IMR-90 (cell line): ENCODE measurements at regions not wholly inside any gene's neighbourhood (a gene's known extent, or its start where the extent isn't known, plus 50 kb on each side); places are given as distances from the start of the nearest gene placed in this dataset.

Source experiments
- ATAC-seq: fragments of 200-7000 bp; cut with Tn5 transposase; 2 replicates; pipeline ENCODE4 v1.9.1; 2020; ENCODE audit warnings: low read depth, mild to moderate bottlenecking, moderate library complexity
- BruUV-seq: library from RNA; stranded (reverse); fragments of 400-500 nt; replicated peaks from 2 replicates; lab custom pipeline; 2021; lab: Mats Ljungman, UMichigan
- CTCF ChIA-PET: fragments of 300-600 bp; formaldehyde crosslinking; extraction: SDS; loops from one replicate; lab custom pipeline; 2021; ENCODE audit warnings: antibody characterized with exemption; lab: Yijun Ruan, JAX
- POLR2A ChIA-PET: fragments of 300-600 bp; sonication (Branson Sonifier 250); formaldehyde crosslinking; loops from one replicate; lab custom pipeline; 2022; ENCODE audit warnings: antibody characterized with exemption; ENCODE audit not compliant: unreplicated experiment; lab: Charles Lee
- DNase-seq: peaks from one replicate; pipeline ENCODE4 v3.0.0; 2013
- H2AFZ ChIP-seq: replicated peaks from 2 replicates; pipeline ENCODE3; 2013; ENCODE audit warnings: low read length, mild to moderate bottlenecking; ENCODE audit not compliant: poor library complexity
- H2AK5ac ChIP-seq: 2 replicates; pipeline ENCODE4 v1.6.1; 2013; ENCODE audit warnings: low read depth, low read length, inconsistent platforms
- H2AK9ac ChIP-seq: replicated peaks from 2 replicates; pipeline ENCODE3; 2013; ENCODE audit warnings: mild to moderate bottlenecking, low read depth, low read length, moderate library complexity; ENCODE audit not compliant: poor library complexity
- H2BK120ac ChIP-seq: 2 replicates; pipeline ENCODE4 v1.6.1; 2013; ENCODE audit warnings: low read depth, low read length, inconsistent platforms
- H2BK15ac ChIP-seq: 3 replicates; pipeline ENCODE4 v1.6.1; 2013; ENCODE audit warnings: low read depth, low read length, inconsistent platforms
- H2BK20ac ChIP-seq: 2 replicates; pipeline ENCODE4 v1.6.1; 2013; ENCODE audit warnings: low read depth, mild to moderate bottlenecking, inconsistent platforms, low read length, moderate library complexity
- H2BK5ac ChIP-seq: 2 replicates; pipeline ENCODE4 v1.6.1; 2013; ENCODE audit warnings: mild to moderate bottlenecking, low read depth, low read length, inconsistent platforms; ENCODE audit not compliant: poor library complexity, severe bottlenecking
- H3K14ac ChIP-seq: replicated peaks from 2 replicates; pipeline ENCODE4 v1.6.1; 2013; ENCODE audit warnings: low read depth, low read length, inconsistent platforms
- H3K18ac ChIP-seq: 2 replicates; pipeline ENCODE4 v1.6.1; 2013; ENCODE audit warnings: low read depth, low read length, control low read depth
- H3K23ac ChIP-seq: 2 replicates; pipeline ENCODE4 v1.6.1; 2013; ENCODE audit warnings: low read depth, low read length, inconsistent platforms
- H3K27ac ChIP-seq: 2 replicates; pipeline ENCODE4 v1.5.1; 2013; ENCODE audit warnings: mild to moderate bottlenecking, control low read depth, low read length; ENCODE audit not compliant: insufficient read depth
- H3K27me3 ChIP-seq: 2 replicates; pipeline ENCODE4 v1.6.1; 2013; ENCODE audit warnings: low read length; ENCODE audit not compliant: control insufficient read depth, insufficient read depth
- H3K36me3 ChIP-seq: 2 replicates; pipeline ENCODE4 v1.6.1; 2013; ENCODE audit warnings: low read length, mixed read lengths; ENCODE audit not compliant: control insufficient read depth, insufficient read depth
- H3K4ac ChIP-seq: 2 replicates; pipeline ENCODE4 v1.6.1; 2013; ENCODE audit warnings: low read depth, low read length, inconsistent platforms
- H3K4me1 ChIP-seq: 2 replicates; pipeline ENCODE4 v1.6.1; 2013; ENCODE audit warnings: low read length, mixed read lengths; ENCODE audit not compliant: control insufficient read depth, insufficient read depth
- H3K4me2 ChIP-seq: 2 replicates; pipeline ENCODE4 v1.6.1; 2013; ENCODE audit warnings: low read depth, mild to moderate bottlenecking, control low read depth, low read length, moderate library complexity
- H3K4me3 ChIP-seq: 2 replicates; pipeline ENCODE4 v1.5.1; 2013; ENCODE audit warnings: low read depth, mild to moderate bottlenecking, control low read depth, low read length, moderate library complexity; ENCODE audit not compliant: insufficient read depth
- H3K56ac ChIP-seq: 2 replicates; pipeline ENCODE4 v1.6.1; 2013; ENCODE audit warnings: low read length, inconsistent platforms; ENCODE audit not compliant: insufficient read depth; ENCODE audit errors: extremely low read depth
- H3K79me1 ChIP-seq, 2 experiments: 2 replicates each; pipeline ENCODE4 v1.6.1; 2013; ENCODE audit warnings: low read length in 2 of 2, inconsistent platforms in 1 of 2, low read depth in 1 of 2
- H3K9ac ChIP-seq: 2 replicates; pipeline ENCODE4 v1.6.1; 2013; ENCODE audit warnings: low read depth, low read length, control low read depth
- H3K9me1 ChIP-seq: 2 replicates; pipeline ENCODE4 v1.6.1; 2013; ENCODE audit warnings: low read length, inconsistent platforms; ENCODE audit not compliant: insufficient read depth
- H3K9me3 ChIP-seq: 2 replicates; pipeline ENCODE4 v1.6.1; 2013; ENCODE audit warnings: low read length; ENCODE audit not compliant: control insufficient read depth, insufficient read depth
- H4K20me1 ChIP-seq: 2 replicates; pipeline ENCODE4 v1.6.1; 2013; ENCODE audit warnings: low read length, inconsistent platforms; ENCODE audit not compliant: insufficient read depth
- H4K5ac ChIP-seq: 2 replicates; pipeline ENCODE4 v1.6.1; 2013; ENCODE audit warnings: mild to moderate bottlenecking, low read depth, low read length, control low read depth
- H4K8ac ChIP-seq, 2 experiments: 2 replicates each; pipeline ENCODE4 v1.6.1; 2013; ENCODE audit warnings: low read depth in 2 of 2, low read length in 2 of 2, control low read depth in 1 of 2, inconsistent platforms in 1 of 2
- H4K91ac ChIP-seq: 2 replicates; pipeline ENCODE4 v1.6.1; 2013; ENCODE audit warnings: low read depth, low read length, inconsistent platforms; ENCODE audit not compliant: insufficient read depth
- BHLHE40 ChIP-seq: fragments of 150-350 bp; IDR thresholded peaks from 2 replicates; pipeline ENCODE4 v1.6.1; 2016; ENCODE audit warnings: mild to moderate bottlenecking, low read depth, low read length
- CEBPB ChIP-seq: IDR thresholded peaks from 2 replicates; pipeline ENCODE4 v1.6.1; 2012; ENCODE audit warnings: low read depth, low read length, improper control_type of control experiment
- CHD1 ChIP-seq: IDR thresholded peaks from 2 replicates; pipeline ENCODE4 v1.6.1; 2012; ENCODE audit warnings: low read depth, low read length, improper control_type of control experiment
- CTCF ChIP-seq: conservative IDR thresholded peaks from 2 replicates; pipeline ENCODE4 v1.5.1; 2012; ENCODE audit warnings: mild to moderate bottlenecking, low read depth, low read length, improper control_type of control experiment
- FOS ChIP-seq: fragments of 150-350 bp; IDR thresholded peaks from 2 replicates; pipeline ENCODE4 v1.6.1; 2016; ENCODE audit warnings: low read depth, low read length
- MAFK ChIP-seq: IDR thresholded peaks from 2 replicates; pipeline ENCODE4 v1.6.1; 2012; ENCODE audit warnings: low read depth, low read length, improper control_type of control experiment
- MAZ ChIP-seq: IDR thresholded peaks from 2 replicates; pipeline ENCODE4 v1.6.1; 2012; ENCODE audit warnings: low read depth, mild to moderate bottlenecking, low read length, improper control_type of control experiment, moderate library complexity, borderline replicate concordance
- MXI1 ChIP-seq: IDR thresholded peaks from 2 replicates; pipeline ENCODE4 v1.6.1; 2012; ENCODE audit warnings: low read depth, mild to moderate bottlenecking, low read length, moderate library complexity, borderline replicate concordance
- NFE2L2 ChIP-seq: fragments of 150-350 bp; IDR thresholded peaks from 2 replicates; pipeline ENCODE4 v1.6.1; 2016; ENCODE audit warnings: low read depth, mild to moderate bottlenecking, low read length
- POLR2A ChIP-seq: IDR thresholded peaks from 2 replicates; pipeline ENCODE4 v1.6.1; 2012; ENCODE audit warnings: mild to moderate bottlenecking, low read depth, low read length
- RAD21 ChIP-seq: IDR thresholded peaks from 2 replicates; pipeline ENCODE4 v1.6.1; 2012; ENCODE audit warnings: low read length, improper control_type of control experiment
- RCOR1 ChIP-seq: IDR thresholded peaks from 2 replicates; pipeline ENCODE4 v1.6.1; 2012; ENCODE audit warnings: mild to moderate bottlenecking, low read length, improper control_type of control experiment; ENCODE audit not compliant: insufficient replicate concordance
- RFX5 ChIP-seq: IDR thresholded peaks from 2 replicates; pipeline ENCODE4 v1.8.0; 2012; ENCODE audit warnings: low read depth, mild to moderate bottlenecking, low read length, moderate library complexity
- SMC3 ChIP-seq: fragments of 150-350 bp; IDR thresholded peaks from 2 replicates; pipeline ENCODE4 v1.6.1; 2016; ENCODE audit warnings: low read depth, mild to moderate bottlenecking, antibody characterized with exemption, low read length, moderate library complexity
- USF2 ChIP-seq: fragments of 150-350 bp; IDR thresholded peaks from 2 replicates; pipeline ENCODE4 v1.6.1; 2017; ENCODE audit warnings: mild to moderate bottlenecking, antibody characterized with exemption, low read length, low read depth
- WGBS, 2 experiments: methylation state at CpG; one replicate each; pipeline versions ENCODE4 v1.1.5 to v1.1.7; 2013; ENCODE audit warnings: missing lambda C conversion rate in 2 of 2; ENCODE audit not compliant: insufficient read length in 1 of 2; ENCODE audit errors: extremely low coverage in 2 of 2; 5-methylcytosine and 5-hydroxymethylcytosine counted together
- dilution Hi-C: fragments of 300-500 bp; cut with HindIII; formaldehyde crosslinking; loops from one replicate; pipeline ENCODE4 v1.14.3; 2018; ENCODE audit warnings: low sequenced_read_pairs; ENCODE audit not compliant: unreplicated experiment
- in situ Hi-C: fragments of 300-500 bp; cut with MboI; formaldehyde crosslinking; loops from 3 replicates; pipeline ENCODE4 v1.14.3; 2019; ENCODE audit warnings: low sequenced_read_pairs, inconsistent platforms, mixed read lengths
- intact Hi-C: fragments of 100-400 bp; cut with micrococcal nuclease; formaldehyde crosslinking; loops from 2 replicates; pipeline ENCODE4 v1.10.0; 2022
- TF ChIP-seq, protein P1 (sequence below): fragments of 150-350 bp; IDR thresholded peaks from 2 replicates; pipeline ENCODE4 v1.6.1; 2016; ENCODE audit warnings: low read depth, mild to moderate bottlenecking, low read length, moderate library complexity, borderline replicate concordance

- Histone ChIP-seq H3K4ac (no peak overlapping the region), H3K27ac (no peak overlapping the region), H2BK5ac (no peak overlapping the region), H4K20me1 (no peaks in the 10 kb centered on the region), H4K91ac (no peak overlapping the region), H3K4me1 (no peaks in the 10 kb centered on the region), H2AK9ac (no peak overlapping the region), H3K9me1 (no peaks in the 10 kb centered on the region), H3K14ac (no peak overlapping the region), H3K9me3 (no peaks in the 10 kb centered on the region), H3K4me3 (no peak overlapping the region), H3K56ac (no peak overlapping the region), H3K23ac (no peak overlapping the region), H3K36me3 (no peaks in the 10 kb centered on the region), H3K18ac (no peak overlapping the region), H2AFZ (no peak overlapping the region), H3K9ac (no peak overlapping the region), H4K5ac (no peak overlapping the region), H3K4me2 (no peak overlapping the region), H2BK15ac (no peak overlapping the region), H3K79me1 (no peaks in the 10 kb centered on the region), H2AK5ac (no peak overlapping the region), H4K8ac (no peak overlapping the region), H2BK20ac (no peak overlapping the region), H3K27me3 (no peaks in the 10 kb centered on the region), H2BK120ac (no peak overlapping the region)
- TF ChIP-seq RAD21, result no peak
- no peak for TF ChIP-seq MXI1
- TF ChIP-seq MAZ, result no peak
- TF ChIP-seq CEBPB, result no peak
- TF ChIP-seq NFE2L2, result no peak
- no peak for TF ChIP-seq MAFK
- TF ChIP-seq, protein P1, sequence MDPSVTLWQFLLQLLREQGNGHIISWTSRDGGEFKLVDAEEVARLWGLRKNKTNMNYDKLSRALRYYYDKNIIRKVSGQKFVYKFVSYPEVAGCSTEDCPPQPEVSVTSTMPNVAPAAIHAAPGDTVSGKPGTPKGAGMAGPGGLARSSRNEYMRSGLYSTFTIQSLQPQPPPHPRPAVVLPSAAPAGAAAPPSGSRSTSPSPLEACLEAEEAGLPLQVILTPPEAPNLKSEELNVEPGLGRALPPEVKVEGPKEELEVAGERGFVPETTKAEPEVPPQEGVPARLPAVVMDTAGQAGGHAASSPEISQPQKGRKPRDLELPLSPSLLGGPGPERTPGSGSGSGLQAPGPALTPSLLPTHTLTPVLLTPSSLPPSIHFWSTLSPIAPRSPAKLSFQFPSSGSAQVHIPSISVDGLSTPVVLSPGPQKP, result no peak
- no peak for TF ChIP-seq POLR2A
- TF ChIP-seq RFX5, result no peak
- TF ChIP-seq FOS, result no peak
- TF ChIP-seq BHLHE40, result no peak
- no peak for TF ChIP-seq USF2
- TF ChIP-seq CTCF, result no peak
- no peak for TF ChIP-seq SMC3
- TF ChIP-seq RCOR1, result no peak
- TF ChIP-seq CHD1, result no peak
- no TSS peak for BruUV-seq
- ChIA-PET POLR2A (no interaction called here), CTCF (no interaction called here)
- intact Hi-C loops, result no loop called here
- ATAC-seq (no peak), DNase-seq (no peak)
- in situ Hi-C loops, result no loop called here
- WGBS, 2 experiments, result no CpG with 5 or more reads among the region's 2 CpGs
- dilution Hi-C loops, result no loop called here
These were observed 125.8 kb upstream of the RXFP1 start for GRCh38 chr4:158395889-158396288.
